ENCODE measurements at regions not wholly inside any gene's neighbourhood (a gene's known extent, or its start where the extent isn't known, plus 50 kb on each side); places are given as distances from the start of the nearest gene placed in this dataset.
"Not testable (repeated sequence)": the region's sequence is repeated elsewhere in the genome, so short reads cannot be mapped to it uniquely, and the experiment has no call there.

DNA sequence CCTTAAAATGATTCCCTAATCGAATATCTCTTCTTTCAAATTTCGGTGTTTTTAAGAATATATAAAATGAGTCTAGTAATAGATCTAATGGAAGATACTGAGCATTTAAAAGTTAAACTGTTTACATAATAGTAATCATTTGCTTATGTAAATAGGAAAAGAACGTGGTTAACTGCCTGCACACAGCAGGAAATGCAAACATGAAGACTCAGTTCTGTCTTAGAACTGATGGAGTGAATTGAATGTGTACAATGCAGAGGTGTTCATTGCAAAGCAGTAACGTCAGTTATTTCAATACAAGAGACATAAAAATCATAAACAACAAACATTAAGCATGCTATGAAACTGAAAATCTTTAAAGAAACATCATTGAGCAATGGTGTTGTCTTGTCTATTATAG, 359.4 kb upstream of the ADAMTS5 start:
- no peak overlapping the region for H3K4me3 ChIP-seq
- no peaks in the 10 kb centered on the region for H3K4me1 ChIP-seq (ENCODE audit: insufficient read depth)
- no peaks in the 10 kb centered on the region for H3K9me3 ChIP-seq (ENCODE audit: low read depth)
- H2AFZ ChIP-seq, result no peak overlapping the region
- H3K36me3 ChIP-seq (replicated peaks; ENCODE audit: insufficient read depth, low read depth), result no peaks in the 10 kb centered on the region
- no peaks in the 10 kb centered on the region for H3K9me2 ChIP-seq (replicated peaks; ENCODE audit: insufficient read depth)
- no peaks in the 10 kb centered on the region for H4K20me1 ChIP-seq (ENCODE audit: insufficient read depth, poor library complexity, severe bottlenecking)
- H3K79me2 ChIP-seq, result no peaks in the 10 kb centered on the region
- H3K27ac ChIP-seq, result no peak overlapping the region
- no peak overlapping the region for H3K4me2 ChIP-seq
- no peaks in the 10 kb centered on the region for H3K27me3 ChIP-seq
- DNase-seq (ENCODE audit: low spot score), result no peak
- TF ChIP-seq EZH2 (IDR thresholded peaks at IDR 0.05; ENCODE audit: borderline replicate concordance) (no peak), EZH2phosphoT487 (IDR thresholded peaks at IDR 0.05; ENCODE audit: low read depth, severe bottlenecking, unreplicated experiment) (no peak), CTCF (IDR thresholded peaks at IDR 0.05; ENCODE audit: poor library complexity) (no peak)
- WGBS (ENCODE audit: low lambda C conversion rate, missing lambda C conversion rate), result 35% methylated on average over 4 of the region's 4 CpGs

DNA sequence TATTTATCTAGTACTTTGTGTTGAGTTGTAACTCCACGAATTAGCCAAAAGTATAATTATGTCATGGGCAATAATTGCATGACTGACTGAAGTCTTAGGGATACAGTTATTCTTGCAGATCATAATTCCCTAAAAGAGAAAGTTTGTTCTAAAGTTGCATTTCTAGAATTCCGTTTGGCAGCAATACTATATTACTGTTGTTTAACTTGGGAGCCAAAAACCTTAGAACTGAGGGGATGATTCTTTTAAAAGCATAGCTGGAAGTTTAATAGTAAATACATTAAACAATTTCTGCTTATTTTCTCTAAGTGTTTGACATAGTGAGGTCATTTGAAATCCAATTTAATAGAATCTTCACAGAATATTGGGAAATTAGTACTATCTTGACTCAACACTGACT, 356.4 kb upstream of the ADAMTS5 start:
- Histone ChIP-seq H3K4me2 (no peak overlapping the region), H3K4me3 (no peak overlapping the region), H3K4me1 (ENCODE audit: insufficient read depth) (no peaks in the 10 kb centered on the region), H3K9me3 (ENCODE audit: low read depth) (no peaks in the 10 kb centered on the region), H3K27me3 (no peaks in the 10 kb centered on the region), H2AFZ (no peak overlapping the region), H4K20me1 (ENCODE audit: insufficient read depth, poor library complexity, severe bottlenecking) (no peaks in the 10 kb centered on the region), H3K9me2 (replicated peaks; ENCODE audit: insufficient read depth) (no peaks in the 10 kb centered on the region), H3K36me3 (replicated peaks; ENCODE audit: insufficient read depth, low read depth) (no peaks in the 10 kb centered on the region), H3K27ac (no peak overlapping the region), H3K79me2 (no peaks in the 10 kb centered on the region)
- DNase-seq (ENCODE audit: low spot score), result no peak
- WGBS (ENCODE audit: low lambda C conversion rate, missing lambda C conversion rate), result 77% methylated on average over 2 of the region's 2 CpGs
- TF ChIP-seq CTCF (IDR thresholded peaks at IDR 0.05; ENCODE audit: poor library complexity) (no peak), EZH2 (IDR thresholded peaks at IDR 0.05; ENCODE audit: borderline replicate concordance) (no peak), EZH2phosphoT487 (IDR thresholded peaks at IDR 0.05; ENCODE audit: low read depth, severe bottlenecking, unreplicated experiment) (no peak)

GRCh38 chr21:27321791-27322190, 354.9 kb upstream of the ADAMTS5 start:
- Histone ChIP-seq H3K27ac (no peak overlapping the region), H3K4me1 (ENCODE audit: insufficient read depth) (no peaks in the 10 kb centered on the region), H3K4me3 (no peak overlapping the region), H2AFZ (no peak overlapping the region), H3K36me3 (replicated peaks; ENCODE audit: insufficient read depth, low read depth) (no peaks in the 10 kb centered on the region), H3K79me2 (no peaks in the 10 kb centered on the region), H4K20me1 (ENCODE audit: insufficient read depth, poor library complexity, severe bottlenecking) (no peaks in the 10 kb centered on the region), H3K27me3 (no peaks in the 10 kb centered on the region), H3K4me2 (no peak overlapping the region), H3K9me3 (ENCODE audit: low read depth) (no peaks in the 10 kb centered on the region), H3K9me2 (replicated peaks; ENCODE audit: insufficient read depth) (no peaks in the 10 kb centered on the region)
- WGBS (ENCODE audit: low lambda C conversion rate, missing lambda C conversion rate), result 94% methylated on average over 2 of the region's 2 CpGs
- TF ChIP-seq EZH2 (IDR thresholded peaks at IDR 0.05; ENCODE audit: borderline replicate concordance) (no peak), EZH2phosphoT487 (IDR thresholded peaks at IDR 0.05; ENCODE audit: low read depth, severe bottlenecking, unreplicated experiment) (no peak), CTCF (IDR thresholded peaks at IDR 0.05; ENCODE audit: poor library complexity) (no peak)
- DNase-seq (ENCODE audit: low spot score), result no peak

DNA sequence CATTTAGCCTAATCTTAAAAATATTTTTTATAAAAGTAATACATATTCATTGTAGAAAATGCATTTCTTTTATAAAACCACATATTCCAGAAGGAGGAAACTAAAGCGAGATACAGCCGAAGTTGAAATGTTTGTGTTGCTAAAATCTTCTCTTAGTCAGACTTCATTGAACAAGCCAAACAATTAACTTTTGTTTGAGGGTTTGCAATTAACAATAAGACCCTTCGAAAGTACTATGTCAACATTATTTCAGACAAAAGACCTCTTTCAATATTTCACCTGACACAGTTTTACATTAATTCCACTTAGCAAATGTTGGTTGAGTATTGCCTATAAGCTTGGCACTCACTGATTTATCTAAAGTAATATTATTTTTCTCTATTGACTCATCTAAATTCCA, 354.0 kb upstream of the ADAMTS5 start:
- 70% methylated on average over 3 of the region's 3 CpGs for WGBS (ENCODE audit: low lambda C conversion rate, missing lambda C conversion rate)
- TF ChIP-seq CTCF (IDR thresholded peaks at IDR 0.05; ENCODE audit: poor library complexity) (no peak), EZH2phosphoT487 (IDR thresholded peaks at IDR 0.05; ENCODE audit: low read depth, severe bottlenecking, unreplicated experiment) (no peak), EZH2 (IDR thresholded peaks at IDR 0.05; ENCODE audit: borderline replicate concordance) (no peak)
- H3K4me1 ChIP-seq (ENCODE audit: insufficient read depth), result no peaks in the 10 kb centered on the region

DNA sequence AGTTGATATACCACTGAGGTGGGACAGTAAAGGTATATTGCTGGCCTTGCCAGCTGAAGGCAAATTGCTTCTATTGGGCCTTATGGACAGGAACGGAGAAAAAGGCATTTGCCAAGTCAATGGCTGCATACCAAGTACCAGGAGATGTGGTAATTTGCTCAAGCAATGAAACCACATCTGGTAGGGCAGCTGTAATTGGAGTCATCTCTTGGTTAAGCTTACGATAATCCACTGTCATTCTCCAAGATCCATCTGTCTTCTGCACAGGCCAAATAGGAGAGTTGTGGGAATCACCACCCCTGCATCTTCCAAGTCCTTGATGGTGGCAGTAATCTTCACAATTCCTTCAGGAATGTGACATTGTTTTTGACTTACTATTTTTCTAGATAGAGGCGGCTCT, 350.7 kb upstream of the ADAMTS5 start:
- DNase-seq (ENCODE audit: low spot score); H3K79me2 ChIP-seq; H2AFZ ChIP-seq; H3K4me1 ChIP-seq (ENCODE audit: insufficient read depth); H3K27me3 ChIP-seq; H3K9me3 ChIP-seq (ENCODE audit: low read depth); H3K9me2 ChIP-seq (replicated peaks; ENCODE audit: insufficient read depth); H3K27ac ChIP-seq; H3K4me2 ChIP-seq; H3K4me3 ChIP-seq; H3K36me3 ChIP-seq (replicated peaks; ENCODE audit: insufficient read depth, low read depth); H4K20me1 ChIP-seq (ENCODE audit: insufficient read depth, poor library complexity, severe bottlenecking): not testable (repeated sequence)
- 84% methylated on average over 3 of the region's 3 CpGs for WGBS (ENCODE audit: low lambda C conversion rate, missing lambda C conversion rate)

More for the DNA sequence above, 354.0 kb upstream of the ADAMTS5 start:
- Histone ChIP-seq H4K20me1 (ENCODE audit: insufficient read depth, poor library complexity, severe bottlenecking) (no peaks in the 10 kb centered on the region), H3K27me3 (no peaks in the 10 kb centered on the region), H3K4me3 (no peak overlapping the region), H3K36me3 (replicated peaks; ENCODE audit: insufficient read depth, low read depth) (no peaks in the 10 kb centered on the region), H3K4me2 (no peak overlapping the region), H2AFZ (no peak overlapping the region), H3K27ac (no peak overlapping the region), H3K79me2 (no peaks in the 10 kb centered on the region), H3K9me2 (replicated peaks; ENCODE audit: insufficient read depth) (no peaks in the 10 kb centered on the region), H3K9me3 (ENCODE audit: low read depth) (no peaks in the 10 kb centered on the region)
- no peak for DNase-seq (ENCODE audit: low spot score)
